HG02981 (cell line): ENCODE measurements at regions not wholly inside any gene's neighbourhood (a gene's known extent, or its start where the extent isn't known, plus 50 kb on each side); places are given as distances from the start of the nearest gene placed in this dataset.
"Not testable (repeated sequence)": the region's sequence is repeated elsewhere in the genome, so short reads cannot be mapped to it uniquely, and the experiment has no call there.

Source experiments
- ATAC-seq: cut with Tn5 transposase; IDR thresholded peaks from one replicate; pipeline ENCODE4 v1.9.1; 2021; ENCODE audit warnings: mild to moderate bottlenecking, moderate library complexity; ENCODE audit not compliant: unreplicated experiment

DNA sequence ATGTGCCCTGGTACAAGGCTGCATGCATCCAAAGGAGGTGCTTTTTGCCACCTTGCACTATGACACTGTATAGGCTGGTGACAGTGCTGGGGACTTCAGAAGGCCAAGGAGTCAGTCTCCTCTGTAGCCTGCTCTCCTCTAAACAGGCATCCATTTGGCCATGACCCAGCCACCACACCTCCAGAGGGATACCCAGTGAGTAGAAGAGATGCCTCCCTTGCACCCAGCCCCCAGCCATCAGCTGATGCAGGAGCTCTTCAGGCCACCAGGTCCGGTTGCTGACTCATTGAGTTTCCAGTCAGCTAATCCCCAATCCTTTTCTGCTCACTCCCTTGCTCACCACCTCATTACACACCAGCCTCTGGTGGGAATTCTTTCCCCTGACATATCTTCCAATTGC, 99.8 kb downstream of the PJA1 start:
- ATAC-seq, result no peak

DNA sequence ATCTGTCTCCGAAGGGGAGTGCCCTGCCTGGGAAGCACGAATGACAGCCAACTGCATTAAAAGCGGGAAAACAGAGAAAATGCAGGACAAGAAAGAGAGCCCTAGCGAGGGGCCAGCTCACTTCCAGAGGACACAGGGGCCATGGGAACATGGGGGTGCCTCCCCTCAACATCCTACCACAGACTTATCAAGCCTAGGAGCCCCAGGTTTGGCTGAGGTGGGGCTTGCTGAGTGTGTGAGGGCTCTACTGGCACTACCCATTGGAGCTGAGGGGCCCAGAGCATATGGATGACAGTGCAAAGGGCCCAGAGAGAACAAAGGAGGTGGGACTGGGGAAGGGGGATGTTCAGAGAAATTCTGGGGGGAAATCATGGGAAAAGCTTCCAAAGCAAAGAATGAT, 101.8 kb downstream of the PJA1 start:
- ATAC-seq, result no peak

DNA sequence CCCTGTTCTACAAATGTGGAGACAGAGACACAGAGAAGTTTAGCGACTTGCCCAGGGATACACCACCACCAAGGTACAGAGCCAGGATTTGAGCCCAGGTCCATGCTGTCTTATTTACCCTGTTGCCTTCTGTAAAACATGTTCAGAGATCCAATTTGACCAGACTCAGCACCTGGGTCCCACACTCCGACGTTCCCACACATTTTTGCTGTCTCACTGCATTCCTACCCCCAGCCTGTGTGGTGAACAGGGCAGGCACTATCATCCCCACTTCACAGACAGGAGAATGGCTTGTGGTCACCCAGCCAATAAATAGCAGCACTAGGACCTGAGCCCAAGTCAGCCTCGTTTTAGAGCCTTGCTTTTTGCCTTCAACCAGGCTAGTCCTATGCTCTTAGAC, 102.8 kb downstream of the PJA1 start:
- ATAC-seq, result no peak

DNA sequence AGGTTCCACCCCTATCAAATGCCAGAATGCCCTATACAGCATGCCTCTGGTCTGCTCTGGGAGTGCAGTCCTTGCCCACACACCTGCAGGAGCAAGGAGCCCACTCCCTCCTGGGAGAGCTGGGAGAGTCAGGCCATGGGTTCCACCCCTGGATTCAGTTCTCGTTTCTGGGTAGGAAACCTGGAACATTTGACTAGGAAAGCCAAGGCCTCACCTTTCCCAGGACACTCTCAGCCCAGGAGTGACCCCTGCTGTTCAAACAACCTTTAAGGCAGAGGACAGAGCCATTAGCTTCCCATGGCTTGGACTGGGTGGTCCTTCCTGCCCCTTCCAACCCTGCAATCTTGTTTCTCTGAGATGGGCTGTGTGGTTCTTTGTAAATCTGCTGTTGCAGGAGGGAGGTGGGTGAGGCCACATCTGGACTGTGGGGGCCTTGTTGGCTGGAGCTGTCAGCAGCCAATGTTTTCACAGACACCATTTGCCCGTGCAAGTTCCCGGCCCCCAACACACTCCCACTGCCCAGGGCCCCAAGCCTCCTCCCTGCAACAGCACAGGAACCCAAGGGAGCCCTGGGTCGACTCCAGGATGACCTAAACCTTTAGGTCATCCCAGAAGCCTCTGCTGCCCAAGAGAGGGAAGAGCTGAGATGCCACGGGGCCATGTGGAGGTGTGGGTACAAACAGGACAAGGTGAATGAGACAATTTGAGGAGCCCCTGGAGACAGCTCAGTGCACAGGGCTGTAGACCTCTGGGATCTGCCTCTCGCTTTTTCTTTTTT, 104.4 kb downstream of the PJA1 start:
- no peak for ATAC-seq

DNA sequence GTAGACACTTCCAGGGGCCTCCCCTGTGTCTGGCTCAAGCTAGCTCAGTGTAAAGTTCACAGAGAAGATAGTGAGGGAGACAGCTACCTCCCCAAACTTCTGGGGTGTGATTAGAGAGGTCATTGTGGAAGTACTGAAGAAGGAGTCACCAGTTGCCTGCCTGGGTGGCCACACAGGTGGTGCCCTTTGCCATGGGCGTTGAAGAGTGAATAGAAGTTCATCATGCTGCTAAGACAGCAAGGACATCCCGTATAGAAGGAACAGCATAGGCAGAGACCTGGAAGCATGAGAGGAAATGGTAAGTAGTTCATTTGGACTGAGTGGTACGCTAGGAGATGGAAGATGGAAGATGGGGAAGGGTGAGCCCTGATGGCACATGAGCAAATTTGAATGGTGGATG, 110.1 kb downstream of the PJA1 start:
- no peak for ATAC-seq

DNA sequence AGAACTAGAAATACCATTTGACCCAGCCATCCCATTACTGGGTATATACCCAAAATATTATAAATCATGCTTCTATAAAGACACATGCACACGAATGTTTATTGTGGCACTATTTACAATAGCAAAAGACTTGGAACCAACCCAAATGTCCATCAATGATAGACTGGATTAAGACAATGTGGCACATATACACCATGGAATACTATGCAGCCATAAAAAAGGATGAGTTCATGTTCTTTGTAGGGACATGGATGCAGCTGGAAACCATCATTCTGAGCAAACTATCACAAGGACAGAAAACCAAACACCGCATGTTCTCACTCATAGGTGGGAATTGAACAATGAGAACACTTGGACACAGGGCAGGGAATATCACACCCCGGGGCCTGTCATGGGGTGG, 110.8 kb downstream of the PJA1 start:
- ATAC-seq, result not testable (repeated sequence)

DNA sequence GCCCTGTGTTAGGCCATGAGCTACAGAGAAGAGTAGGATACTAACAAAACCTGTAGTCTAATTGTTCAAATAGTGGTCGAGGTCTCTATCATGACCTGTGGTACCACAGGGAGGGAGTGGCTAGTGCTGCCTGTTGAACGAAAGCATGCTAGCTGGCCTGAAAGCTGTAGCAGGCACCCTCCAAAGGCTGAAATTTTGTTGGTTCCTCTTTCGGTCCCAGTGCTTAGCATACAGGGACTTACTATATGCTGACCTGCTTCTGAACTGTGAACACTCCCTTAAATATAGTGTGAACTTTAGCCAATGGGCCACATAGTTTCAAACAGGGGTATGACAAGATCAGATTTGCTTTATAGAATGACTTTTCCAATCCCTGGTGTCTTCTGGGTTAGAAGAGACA, 113.4 kb downstream of the PJA1 start:
- no peak for ATAC-seq

DNA sequence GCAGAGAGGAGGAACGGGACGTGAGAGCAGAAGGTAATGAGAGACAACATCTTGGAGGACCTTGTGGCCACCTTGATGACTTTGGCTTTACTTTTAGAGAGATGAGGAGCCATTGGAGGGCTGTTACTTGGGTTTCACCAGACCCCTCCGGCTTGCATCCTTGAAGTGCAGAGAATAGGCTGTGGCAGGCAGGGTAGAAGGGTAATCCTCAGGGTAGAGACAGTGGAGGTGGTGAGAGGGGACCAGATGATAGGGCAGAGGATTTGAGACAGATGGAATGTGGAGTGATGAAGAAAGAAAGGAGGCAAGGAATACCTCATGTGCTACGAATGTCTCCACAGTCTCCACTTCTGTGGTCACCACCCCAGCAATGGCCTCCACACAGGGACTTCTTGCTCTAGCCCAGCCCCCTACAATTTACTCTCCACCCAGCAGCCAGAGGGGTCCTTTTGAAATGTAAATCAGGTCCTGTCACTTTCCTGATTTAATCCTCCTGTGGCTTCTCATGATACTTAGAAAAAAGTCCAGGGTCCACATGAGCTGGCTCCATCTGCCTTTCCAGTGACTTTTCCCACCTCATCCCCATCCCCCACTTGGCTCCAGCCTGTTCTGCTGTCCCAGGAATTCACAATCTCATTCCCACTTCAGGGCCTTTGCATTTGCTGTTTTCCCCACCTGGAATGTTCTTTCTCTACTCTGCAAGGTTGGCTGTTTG, 115.0 kb downstream of the PJA1 start:
- ATAC-seq, result no peak

DNA sequence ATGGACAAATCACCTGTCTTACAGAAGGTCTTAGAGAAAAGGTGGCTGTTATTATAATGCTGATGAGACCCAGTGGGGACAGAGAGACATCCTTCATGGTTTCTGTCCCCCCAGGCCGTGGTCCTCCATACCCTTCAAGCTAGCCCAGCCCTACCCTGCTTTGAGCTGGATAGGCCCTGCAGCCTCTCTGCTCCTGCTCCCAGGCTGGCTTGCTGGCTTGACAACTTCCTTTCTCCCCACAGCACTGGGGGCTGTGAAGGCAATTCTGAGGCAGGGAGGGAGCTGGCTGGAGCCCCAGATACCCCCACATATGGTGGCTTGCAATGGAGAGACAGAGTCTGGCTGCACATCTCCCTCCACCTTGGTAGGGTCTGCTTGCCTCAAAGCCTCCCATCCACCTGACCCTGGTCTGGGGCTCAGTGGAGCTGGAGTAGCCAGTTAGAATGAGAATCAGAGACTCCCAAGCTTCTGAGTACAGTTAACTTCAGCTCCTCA, 118.2 kb downstream of the PJA1 start:
- no peak for ATAC-seq

DNA sequence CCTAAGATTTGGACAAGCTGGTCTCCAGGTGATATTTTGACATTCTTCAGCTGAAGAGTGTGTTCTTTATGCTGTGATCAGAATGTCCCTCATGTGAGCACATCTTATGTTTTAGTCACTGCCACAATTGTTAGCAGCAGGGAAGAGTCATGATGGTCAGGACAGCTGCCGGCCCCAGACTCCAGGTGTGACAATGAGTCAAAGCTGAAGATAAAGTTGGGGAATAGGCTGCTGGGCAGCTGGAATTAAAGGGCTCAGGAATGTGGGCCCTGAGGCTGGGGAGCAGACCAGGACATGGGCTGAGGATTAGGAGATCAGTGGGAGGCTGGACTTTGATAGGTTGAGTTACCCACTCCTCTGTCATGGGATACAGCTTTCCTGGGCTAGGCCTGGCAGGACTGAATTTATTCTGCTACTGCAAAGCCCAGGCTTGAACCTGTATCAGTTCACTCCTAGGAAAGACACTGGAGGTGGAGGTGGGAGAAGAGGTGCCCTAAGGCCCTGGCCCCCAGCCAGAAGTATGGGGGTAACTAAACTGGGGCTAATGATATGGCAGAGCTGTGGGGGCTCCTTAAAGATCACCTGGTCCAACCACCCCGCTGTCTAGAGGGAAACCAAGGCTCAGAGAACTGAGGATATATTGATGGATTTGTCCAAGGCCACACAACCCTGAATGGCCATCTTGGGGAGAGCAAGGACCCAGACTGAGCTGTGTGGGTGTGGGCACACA, 119.5 kb downstream of the PJA1 start:
- no peak for ATAC-seq

DNA sequence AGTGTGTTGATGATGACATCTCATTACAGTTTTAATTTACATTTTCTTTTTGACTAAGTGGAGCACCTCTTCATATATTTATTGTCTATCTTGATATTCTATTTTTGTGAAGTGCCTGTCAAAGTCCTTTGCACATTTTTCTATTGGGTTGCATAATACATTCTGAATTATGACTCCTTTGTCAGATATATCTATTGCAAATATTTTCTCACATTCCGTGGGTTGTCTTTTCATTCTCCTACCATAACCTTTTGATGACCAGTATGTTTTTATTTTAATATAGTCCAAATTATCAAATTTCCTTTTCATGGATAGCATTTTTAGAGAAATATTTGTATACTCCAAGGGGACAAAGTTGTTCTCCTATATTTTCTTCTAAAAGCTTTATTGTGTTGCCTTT, 126.4 kb downstream of the PJA1 start:
- ATAC-seq, result no peak

DNA sequence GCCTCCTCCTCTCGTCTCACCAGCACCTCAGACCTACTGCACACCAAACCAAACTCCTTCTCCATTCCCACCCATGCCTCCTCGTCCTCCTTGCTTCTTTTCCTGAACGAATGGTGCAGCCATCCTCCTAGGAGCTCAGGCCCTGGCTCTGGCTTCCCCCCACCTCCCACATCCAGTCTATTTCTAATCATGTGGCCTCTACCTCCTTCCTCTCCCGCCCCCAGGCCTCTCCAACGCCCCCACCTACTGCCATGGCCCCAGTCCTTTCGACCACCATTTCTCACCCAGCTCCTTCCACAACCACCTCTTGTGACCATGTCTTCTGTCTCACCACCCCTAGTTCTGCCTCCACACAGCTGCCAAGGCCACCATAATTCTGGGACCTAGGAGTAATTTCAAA, 127.1 kb downstream of the PJA1 start:
- ATAC-seq, result no peak

DNA sequence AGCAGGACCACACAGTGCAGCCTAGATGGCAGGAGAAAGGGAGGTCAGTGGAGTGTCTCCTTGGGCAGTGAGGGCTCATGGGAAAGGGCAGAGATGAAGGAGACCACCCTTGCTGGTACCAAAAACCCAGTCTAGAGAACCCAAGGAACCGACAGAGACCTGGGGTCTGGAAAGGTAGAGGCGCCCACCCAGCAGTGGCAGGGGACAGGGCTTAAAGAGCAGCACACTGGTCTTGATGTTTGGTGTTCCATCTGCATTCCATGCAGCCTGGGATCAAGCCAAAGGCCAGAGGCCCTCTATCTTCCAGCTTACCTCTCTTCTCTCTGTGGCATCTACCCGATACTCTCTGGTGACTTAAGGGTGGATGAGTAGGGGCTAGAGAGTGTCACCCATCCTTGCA, 127.5 kb downstream of the PJA1 start:
- no peak for ATAC-seq

DNA sequence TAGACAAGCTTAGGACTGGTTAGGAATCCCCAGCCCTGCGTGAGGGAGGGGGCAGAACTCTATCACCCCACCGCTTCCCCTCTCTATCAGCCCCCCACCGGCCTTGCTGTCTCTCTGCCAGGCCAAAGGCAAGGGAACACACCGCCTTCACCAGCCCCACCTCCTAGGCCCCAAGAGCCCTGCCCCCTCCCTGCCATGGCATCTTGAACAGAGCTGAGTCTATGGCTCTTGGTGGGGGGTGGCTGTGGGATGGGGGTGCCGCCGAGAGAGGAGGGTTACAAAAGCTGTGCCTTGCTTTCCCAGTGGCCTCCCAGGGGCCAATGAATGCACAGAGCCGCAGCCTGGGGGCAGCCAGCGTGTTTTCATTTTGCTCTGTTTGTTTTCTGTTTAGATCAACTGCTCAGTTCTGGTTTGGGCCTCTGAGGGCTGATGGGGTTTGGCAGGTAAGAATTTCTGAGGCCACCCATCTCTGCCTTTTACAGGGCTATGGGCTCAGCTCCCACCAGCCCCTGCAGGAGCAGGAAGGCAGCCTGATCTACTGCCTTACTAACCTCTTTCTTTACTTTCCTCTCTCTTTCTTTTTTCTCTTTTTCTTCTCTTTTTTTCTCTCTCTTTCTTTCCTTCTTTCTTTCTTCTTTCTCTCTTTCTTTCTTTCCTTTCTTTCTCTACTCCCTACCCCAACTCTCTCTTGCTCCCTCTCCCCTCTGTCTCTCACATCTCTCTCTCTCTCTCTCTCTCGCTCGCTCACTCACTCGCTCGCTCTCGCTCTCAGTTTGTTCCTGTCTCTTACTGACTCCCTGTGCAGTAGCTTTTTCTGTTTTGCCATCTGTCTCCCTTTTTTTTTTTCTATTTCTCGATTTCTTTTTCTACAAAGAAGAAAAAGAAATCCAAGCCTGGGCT, 128.3 kb downstream of the PJA1 start:
- ATAC-seq, result no peak

DNA sequence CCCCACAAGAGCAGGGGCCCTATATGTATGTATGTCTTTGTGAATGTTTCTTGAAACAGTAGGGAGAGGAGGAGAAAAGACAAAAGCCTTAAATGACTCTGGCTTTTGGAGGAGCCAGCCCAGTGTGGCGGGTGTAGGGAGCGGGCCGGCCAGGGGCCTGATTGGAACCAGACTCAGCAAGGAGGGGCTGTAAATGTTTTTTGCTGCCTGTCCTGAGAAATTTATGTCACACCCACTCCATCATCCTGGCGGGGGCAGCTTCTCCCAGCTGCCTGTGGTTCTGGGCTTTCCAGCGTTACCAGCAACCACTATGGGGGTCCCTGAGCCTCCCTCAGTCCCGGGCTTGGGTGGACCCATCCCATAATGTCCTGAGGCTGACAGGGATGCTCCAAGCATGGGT, 130.8 kb downstream of the PJA1 start:
- ATAC-seq, result no peak

DNA sequence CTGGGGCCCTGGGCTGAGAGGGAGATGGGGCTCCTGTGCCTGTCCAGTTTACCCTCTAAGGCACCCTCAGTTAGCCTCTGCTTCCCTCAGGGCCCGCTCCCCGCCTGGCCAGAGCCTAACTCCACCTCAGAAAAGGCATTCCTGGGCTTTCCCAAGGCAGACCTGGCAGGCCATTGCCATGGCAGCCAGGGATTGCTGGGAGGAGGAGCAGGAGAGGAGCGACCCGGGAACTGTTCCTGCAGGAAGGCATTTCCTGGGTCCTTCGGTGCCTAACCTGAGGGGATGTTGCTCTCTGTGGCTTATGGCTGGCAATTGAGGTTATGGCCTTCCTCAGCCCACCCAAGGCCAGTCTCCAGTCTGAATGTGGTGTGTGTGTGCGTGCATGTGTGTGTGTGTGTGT, 131.3 kb downstream of the PJA1 start:
- no peak for ATAC-seq

DNA sequence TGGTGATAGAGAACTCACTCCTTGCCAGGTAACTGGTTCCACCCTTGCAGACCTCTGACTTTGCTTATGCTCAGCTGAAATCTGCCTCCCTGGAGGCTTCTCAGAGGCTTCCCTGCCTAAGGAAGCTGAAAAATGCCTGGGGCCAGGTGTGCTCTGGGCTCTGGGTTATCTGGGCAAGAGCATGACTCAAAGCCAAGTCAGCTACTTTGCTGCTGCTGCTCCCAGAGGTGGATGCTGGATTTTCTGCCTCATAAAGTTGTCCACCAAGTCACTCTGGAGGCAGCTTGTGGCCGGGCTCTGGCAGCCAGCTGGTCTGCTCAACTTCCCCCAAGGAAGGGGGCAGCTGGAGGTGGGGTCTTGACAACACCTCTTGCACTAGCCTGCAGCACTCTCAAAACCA, 132.7 kb downstream of the PJA1 start:
- no peak for ATAC-seq

DNA sequence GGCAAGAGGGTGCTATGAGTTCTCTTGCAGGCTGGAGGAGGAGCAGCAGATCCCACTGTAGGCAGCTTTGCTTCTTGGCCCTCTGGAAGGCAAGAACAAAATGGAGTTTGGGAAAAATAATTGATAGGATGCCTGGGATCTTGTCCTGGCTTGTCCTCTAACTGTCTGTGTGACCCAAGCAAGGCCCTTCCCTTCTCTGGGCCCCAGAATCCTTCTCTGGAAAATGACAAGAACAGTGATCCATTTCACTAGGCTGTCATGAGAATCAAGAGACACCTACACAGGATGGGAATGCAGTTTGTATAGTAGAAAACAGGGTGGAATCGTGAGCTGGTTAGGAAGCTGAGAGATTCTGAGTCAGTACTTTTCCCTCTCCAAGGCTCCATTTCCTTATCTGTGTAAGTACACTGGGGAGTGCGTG, 133.3 kb downstream of the PJA1 start:
- ATAC-seq, result no peak

DNA sequence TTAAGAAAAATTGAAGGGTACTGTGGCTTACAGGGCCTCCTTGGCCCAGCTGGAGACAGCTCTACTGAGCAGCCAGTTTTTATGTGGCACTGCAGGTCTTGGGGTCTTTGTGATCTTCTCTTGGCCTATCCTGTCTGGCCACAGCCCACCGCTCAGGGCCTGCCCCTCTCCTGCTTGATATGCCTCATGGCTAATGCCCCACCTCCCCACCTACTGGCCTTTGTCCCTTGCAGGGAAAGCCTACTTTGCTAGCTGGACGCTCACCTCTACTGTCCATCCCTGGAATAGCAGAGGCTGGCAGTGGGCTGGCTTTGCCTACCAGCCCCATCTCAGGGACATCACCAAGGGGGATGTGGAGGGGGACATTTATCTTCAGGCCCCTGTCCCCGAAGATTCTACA, 134.1 kb downstream of the PJA1 start:
- ATAC-seq, result no peak

DNA sequence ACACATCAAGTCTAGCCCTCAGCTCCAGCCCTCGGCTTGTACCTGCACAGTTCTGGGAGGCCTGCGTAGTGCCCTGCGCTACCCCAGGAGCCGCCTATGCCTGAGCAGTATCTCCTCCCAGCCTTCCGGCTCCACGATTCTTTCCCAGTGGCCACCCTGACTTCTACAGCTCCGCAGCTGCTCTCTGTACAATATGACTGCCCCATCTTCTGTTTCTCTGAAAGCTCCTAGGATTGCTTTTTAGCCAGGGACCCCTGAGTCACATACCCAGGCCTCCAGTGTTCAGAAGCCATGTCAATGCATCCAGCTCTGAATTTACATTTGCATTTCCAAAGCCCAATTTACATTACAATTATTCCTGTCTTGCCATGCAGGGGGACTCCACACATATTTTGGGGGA, 135.5 kb downstream of the PJA1 start:
- ATAC-seq, result no peak

DNA sequence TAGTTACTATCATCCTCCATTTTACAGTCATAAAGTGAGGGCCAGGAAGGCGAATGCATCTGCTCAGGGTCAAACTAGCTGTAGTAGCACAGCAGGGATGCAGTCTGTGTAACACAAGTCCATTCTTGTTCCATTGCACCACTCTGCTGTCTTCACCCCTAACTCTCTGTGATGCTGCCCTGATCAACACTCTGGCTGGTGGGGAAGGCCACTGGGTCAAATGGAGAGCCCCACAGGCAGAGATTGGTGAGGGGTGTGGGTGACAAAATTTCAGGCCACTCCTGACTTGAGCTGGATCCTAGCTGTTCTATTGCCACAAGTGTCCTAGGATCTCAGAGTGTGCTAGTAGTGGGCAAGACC, 136.5 kb downstream of the PJA1 start:
- no peak for ATAC-seq
